H1 (cell line): ENCODE measurements at regions not wholly inside any gene's neighbourhood (a gene's known extent, or its start where the extent isn't known, plus 50 kb on each side); places are given as distances from the start of the nearest gene placed in this dataset.

Source experiments
- ASH2L ChIP-seq: fragments of 200-600, 300-600 bp; sonication (generic); IDR thresholded peaks from one replicate; pipeline ENCODE4 v1.7.1; 2017; ENCODE audit warnings: low read length
- CBX5 ChIP-seq: fragments of 300-800, 300-1000 bp; sonication (generic); IDR thresholded peaks from 2 replicates; pipeline ENCODE4 v1.7.1; 2016; ENCODE audit warnings: antibody characterized with exemption, low read length, low read depth
- SIRT6 ChIP-seq: IDR thresholded peaks from one replicate; pipeline ENCODE4 v1.7.1; 2012; ENCODE audit warnings: low read length, inconsistent platforms
- SRF ChIP-seq: IDR thresholded peaks from 2 replicates; pipeline ENCODE4 v1.6.1; 2011; ENCODE audit warnings: mild to moderate bottlenecking, low read depth, low read length, moderate library complexity

DNA sequence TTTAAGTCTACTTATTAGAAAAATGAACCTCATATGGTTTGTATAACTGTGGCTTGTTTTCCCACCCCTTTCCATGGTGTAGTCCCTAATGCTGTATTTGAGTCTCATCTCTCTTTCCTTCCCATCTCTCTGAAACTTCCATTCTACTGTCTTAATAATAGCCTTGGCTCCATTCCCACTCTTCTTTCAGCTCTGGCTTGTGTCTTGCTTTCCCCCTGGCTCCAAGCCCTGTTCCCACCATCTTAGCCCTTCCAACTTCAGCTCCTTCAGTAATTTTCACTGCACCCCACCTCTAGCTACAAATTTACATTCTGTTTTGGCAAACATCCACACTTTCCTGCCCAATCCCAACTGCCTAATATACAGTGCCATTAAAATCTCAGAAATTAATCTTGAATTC is 137.5 kb downstream of the SLITRK6 start (continued):
- no peak for TF ChIP-seq SRF
- TF ChIP-seq ASH2L = no peak
- TF ChIP-seq SIRT6 = no peak
- TF ChIP-seq CBX5 = no peak
